HG03354 (cell line): ENCODE measurements at regions not wholly inside any gene's neighbourhood (a gene's known extent, or its start where the extent isn't known, plus 50 kb on each side); places are given as distances from the start of the nearest gene placed in this dataset.

Experiments
- ATAC-seq: cut with Tn5 transposase; IDR thresholded peaks from one replicate; pipeline ENCODE4 v1.9.1; 2021; ENCODE audit warnings: mild to moderate bottlenecking; ENCODE audit not compliant: unreplicated experiment, poor library complexity, severe bottlenecking

DNA sequence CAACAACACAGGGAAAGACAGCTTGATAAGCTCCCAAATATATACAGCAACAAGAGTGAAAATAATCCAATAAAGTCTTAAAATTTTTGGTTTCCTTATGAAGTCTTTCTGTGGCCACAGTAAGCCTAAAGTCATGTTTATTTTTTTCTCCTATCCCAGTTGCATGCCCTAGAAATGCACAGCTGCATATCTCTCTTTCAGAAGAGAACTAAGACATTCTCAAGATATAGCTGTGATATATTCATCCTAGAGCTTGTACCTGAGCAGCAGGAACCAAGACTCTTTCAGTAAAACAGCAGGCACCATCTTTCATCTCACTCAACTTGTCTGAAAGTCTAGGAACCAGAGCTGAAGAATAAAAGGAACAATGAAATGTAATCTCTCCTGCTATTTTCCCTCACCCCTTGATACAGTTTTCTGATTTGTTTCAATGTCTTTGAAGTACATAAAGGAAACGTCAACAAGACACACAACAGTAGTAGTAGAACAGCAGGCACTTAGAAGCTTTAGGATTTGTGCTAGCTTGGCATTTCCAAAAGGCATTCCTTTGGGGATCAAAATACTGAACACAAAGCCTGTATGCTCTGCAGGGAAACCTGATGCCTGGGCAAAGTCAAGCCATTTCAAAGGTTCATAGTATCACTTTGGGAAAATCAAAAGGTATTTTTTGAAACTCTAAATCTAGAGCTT lies 536.8 kb downstream of the PYDC2 start:
- ATAC-seq: no peak

- no peak for ATAC-seq
These were observed 540.3 kb downstream of the PYDC2 start for GRCh38 chr3:192001218-192001617.

DNA sequence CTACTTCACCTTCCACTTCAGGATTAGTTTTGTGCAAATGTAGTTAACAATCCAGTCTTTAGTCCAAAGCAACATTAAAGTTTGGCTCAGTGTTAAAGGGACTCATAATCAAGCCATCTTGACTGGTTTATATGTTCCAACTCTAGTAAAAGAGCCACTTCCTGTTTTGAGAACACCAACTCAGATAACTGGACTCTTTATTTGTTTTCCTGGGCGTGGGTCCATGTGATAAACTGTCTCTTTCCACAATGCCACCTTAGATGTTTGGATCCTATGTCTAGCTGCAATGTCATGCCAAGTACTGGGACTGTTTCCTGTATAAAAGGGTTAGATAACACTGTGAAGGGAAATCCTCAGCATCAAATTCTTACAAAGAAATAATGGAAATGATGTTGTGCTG lies 545.0 kb downstream of the PYDC2 start:
- ATAC-seq: no peak

DNA sequence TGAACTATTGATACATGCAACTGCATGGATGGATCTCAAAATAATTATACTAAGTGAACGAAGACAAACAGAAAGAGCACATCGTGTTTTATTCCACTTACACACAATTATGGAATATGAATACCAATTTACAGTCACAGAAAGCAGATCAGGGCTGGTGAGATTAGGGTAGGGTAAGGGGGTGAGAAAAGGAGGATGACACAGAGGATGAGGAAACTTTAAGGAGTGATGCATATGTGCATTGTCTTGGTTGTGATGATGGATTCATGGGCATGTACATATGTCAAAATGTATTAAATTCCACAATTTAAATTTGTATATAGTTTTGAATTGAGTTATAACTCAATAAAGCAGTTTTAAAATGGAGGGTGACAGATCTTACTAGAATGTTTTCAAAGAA lies 548.9 kb downstream of the PYDC2 start:
- no peak for ATAC-seq

DNA sequence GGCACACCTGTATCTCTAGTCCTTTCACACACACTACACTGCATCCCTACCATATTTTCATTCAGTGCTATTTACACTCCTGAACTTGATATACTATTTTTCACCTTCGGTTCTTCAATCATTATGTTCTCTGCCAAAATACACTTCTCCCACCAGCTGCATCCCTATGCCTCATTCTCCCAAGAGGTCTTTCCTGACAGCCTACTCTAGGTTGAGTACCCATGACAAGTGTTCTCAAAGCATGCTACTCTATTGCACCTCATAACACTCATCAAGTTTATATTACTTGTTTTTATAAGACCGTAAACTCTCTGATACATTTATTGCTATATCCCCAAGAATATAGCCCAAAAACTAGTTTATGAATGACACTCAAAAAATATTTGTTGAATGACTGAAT lies 549.5 kb downstream of the PYDC2 start:
- no peak for ATAC-seq

DNA sequence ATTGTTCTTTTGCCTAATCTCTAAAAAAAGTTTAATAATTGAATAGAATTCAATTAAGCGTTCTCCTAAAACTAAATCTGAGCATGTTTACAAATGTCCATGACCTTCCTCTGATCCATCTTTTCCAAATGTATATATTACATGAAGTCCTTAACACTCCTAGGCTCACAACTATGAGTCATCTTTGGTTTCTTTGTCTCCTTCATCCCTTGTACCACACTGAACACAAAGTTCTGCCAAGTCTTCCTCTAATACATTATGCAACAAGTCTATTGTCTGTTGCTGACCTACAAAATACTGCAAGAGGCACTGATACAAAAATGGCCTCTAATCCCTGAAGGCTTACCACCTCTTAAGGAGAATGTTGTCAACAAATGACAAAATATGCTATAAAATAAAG lies 550.2 kb downstream of the PYDC2 start:
- ATAC-seq: no peak

DNA sequence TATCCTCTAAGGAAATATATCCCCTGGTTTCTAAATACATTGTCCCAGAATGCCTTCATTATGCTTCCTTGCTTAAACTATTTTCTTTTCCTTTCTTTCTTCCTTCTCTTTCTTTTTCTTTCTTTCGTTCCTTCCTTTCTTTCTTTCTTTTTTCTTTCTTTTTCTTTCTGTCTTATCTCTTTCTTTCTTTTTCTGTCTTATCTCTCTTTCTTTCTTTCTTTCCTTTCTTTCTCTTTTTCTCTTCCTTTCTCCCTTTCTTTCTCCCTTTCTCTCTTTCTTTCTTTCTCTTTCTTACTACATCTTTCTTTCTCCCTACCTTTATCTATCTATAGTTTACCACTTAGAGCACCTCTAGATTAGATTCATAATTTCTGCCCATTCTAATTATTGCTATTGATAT lies 552.1 kb downstream of the PYDC2 start:
- no peak for ATAC-seq

DNA sequence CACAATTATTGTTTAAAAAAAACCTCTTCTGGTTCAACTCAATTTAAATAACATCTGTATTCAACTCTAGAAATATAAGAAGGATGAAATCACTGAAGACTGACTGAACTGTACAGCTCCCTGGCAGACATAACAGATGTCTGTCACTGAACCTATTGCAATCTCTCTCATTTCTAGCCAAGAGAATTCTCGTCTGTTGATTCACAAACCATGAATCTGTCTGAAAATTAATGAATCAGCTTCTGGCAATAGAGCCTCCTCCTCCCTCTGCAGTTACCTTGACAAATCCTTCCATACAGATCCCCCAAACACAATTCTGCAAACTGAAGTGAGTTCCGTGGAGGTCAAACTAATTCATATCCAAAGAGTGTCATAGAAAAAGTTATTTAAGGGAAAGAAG lies 561.4 kb downstream of the PYDC2 start:
- no peak for ATAC-seq

GRCh38 chr3:192024751-192025150 lies 563.8 kb downstream of the PYDC2 start:
- ATAC-seq: no peak

DNA sequence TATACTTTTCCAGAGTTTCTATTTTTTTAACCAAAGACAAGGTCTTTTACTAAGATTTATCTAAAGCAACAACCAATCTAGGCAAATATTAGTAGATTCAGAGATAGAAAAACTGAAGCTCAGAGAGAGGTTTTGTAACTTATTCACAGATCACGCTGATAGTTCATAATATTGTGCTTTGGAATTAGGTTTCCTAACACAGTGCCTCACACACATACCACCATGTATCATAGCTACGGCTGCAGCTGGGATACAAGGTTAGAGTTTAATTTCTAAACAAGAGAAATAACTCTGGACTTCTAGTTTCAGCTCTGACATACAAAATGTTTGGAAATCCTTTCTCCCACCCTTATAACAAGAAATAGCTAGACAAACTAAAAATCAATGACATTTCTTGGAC lies 565.7 kb downstream of the PYDC2 start:
- no peak for ATAC-seq

DNA sequence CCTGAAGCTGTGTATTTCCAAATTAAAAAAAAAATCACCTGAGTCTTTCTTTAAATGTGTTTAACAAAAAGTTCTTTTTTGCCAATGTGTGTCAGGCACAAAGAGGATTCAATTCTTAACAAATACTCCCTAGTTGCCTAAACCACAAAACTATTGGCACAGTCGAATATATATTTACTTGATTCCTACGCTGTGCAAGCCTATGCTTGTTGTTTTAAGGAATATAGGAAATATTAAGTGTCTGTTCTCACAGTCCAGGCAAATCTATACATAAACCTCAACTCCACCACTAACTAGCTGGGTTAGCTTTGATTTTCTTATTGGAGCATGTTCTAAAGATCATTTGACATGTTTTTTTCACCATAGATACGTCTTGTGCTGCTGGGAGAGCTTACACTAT lies 571.0 kb downstream of the PYDC2 start:
- no peak for ATAC-seq

DNA sequence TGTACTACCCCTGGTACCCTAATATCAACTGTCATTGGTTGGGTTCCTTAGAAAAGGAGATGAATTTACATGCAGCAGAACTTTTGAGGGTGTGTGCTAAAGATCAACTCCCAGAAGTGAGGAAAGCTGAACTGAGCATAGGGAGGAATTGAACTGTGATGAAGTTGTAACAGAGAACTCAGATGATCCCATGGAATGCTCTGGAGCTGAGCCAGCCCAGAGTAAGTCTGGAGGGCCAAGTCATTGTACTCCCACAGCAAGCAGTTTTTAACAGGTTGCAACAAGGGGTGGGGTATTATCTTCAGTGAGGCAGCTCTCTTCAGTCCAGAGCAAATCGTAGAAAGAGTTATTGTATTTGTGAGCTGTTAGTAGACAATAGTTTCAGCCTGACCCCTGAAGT lies 572.3 kb downstream of the PYDC2 start:
- ATAC-seq: no peak

GRCh38 chr3:192038726-192039125 lies 577.8 kb downstream of the PYDC2 start:
- ATAC-seq: no peak

DNA sequence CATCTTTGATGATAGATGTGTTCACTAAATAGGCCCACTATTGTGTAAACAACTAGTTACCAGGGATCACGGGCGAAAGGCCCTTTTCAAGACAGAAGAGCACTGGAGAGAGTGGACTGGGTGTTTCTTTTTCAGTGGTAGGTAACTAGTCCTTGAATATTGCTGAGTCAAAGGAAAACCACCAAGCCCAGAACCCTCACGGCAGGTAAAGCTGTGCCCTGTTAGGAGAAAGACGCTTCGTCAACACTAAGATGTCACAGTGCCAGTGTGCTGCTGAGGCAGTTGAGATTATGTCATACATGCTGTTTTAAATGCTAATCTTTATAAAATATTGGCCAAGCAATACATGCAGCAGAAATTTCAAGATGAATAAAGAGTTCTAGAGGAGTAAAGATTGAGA lies 578.6 kb downstream of the PYDC2 start:
- ATAC-seq: no peak

DNA sequence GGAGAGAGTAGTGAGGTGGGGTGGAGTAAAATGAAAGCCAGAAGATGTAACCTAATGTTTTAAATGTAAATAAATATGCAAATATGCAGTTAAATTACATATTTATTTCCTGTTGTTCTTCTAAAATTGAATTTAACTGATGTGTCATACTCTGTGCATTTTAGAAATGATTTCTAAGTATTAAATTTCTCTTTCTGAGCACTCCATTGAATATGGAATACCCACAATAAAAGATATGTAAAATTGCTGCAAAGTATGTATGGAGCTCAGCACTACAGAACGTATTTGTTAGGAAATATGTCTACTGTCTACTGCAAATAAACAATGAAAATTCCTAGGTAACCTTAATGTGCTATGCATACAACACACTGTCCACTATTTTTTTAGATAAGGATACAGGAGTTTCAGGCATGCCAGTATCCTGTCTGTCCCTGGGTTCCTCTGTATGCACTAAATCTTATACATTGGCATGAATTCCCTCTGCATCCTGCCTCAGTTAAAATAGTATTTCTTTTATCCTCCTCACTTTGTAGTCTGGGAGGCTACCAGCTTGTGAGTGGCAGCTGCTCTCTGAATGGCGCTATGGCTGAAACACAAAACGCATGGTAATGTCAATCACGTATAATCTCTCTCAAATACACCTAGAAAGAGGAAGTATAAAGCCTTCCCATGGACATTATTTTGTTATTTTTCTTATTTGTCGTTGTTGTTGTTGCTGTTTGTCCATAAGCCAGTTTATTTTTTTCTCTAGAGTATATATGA lies 579.5 kb downstream of the PYDC2 start:
- no peak for ATAC-seq

DNA sequence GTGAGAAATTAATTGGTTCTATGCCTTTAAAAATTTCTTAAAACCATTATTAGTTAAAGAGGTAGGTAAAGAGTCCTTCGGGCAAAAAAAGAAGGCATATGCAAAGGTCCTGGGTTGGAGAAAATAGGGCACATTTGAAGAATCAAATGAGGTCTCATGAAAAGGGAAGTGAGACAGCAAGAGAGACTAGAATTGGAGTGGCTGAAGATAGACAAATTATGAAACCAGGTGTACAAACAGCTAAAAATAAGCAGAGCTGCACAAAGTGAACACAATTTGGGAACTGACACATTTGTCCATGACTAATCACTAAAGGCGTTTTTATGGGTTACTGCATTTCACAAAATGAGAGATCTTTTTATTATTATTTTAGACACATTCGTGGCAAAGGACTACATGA lies 581.2 kb downstream of the PYDC2 start:
- ATAC-seq: peak; percentile 98

DNA sequence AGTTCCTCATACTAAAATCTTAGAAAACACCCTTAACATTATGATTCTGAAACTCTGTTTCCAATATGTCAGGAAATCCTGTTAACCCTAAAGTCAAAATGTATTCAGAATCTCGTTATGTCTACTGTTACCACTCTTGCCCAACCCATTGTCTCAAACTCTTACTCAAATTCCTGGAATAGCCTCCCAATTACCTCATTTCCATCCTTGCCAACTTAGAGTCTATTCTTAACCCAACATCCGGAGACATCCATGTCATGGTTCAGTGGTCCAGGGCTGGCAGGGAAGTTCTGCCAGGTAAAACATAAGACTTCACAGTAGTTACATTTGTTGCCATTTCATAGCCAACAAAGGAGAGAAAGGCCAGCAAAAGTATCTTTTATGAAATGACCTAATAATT lies 593.9 kb downstream of the PYDC2 start:
- ATAC-seq: no peak

GRCh38 chr3:192055946-192056345 lies 595.0 kb downstream of the PYDC2 start:
- no peak for ATAC-seq

- no peak for ATAC-seq
These were observed 596.3 kb downstream of the PYDC2 start for GRCh38 chr3:192057261-192057660.

DNA sequence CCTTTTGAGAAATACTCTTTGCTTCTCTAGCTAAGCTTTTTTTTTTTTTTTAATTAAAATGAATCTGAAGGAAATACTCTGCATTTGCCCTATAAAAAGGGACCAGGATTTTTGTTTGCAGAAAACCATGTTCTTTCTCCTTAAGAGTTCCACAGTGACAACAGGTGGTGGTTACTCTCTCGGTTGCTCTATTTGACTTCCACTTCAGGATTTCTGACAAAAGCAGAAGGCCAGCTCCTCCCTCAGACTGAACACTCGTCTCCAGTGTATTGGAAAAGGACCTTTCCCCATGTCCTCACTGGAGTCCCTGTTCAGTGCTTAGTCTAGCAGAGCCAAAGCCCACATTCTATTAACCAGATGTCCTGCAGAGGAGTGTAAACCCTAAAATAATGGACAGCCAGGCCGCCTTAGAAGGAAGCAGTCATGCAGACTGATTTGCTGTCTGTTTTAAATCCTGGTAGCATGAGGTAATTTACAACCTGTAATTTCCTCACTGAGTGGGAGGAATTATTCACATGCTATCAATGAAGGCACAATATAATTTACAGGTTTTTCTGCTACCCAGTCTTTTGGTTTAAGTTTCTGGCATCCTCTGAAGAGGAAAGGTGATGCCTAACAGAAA lies 599.3 kb downstream of the PYDC2 start:
- no peak for ATAC-seq

DNA sequence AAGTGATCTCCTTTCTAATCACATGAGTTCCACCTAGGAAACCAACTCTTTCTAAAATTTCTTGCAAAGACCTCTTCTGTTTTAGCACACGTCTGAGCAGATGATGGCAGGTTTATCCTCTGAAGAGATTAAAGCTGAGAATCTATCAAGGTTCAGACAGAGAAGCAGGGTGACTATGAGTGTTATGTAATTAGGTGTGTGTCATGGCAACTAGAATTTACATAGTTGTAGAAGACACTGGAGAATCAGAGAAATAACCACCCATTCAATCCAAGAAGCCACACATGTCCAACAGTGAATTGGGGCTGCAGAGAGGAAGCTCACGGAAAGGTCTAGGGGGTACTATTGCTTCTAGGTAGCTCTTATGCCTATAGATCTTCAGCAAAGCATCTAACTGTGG lies 600.5 kb downstream of the PYDC2 start:
- no peak for ATAC-seq
